ENCODE measurements at regions not wholly inside any gene's neighbourhood (a gene's known extent, or its start where the extent isn't known, plus 50 kb on each side); places are given as distances from the start of the nearest gene placed in this dataset.

GRCh38 chr16:58923094-58923493 is 189.0 kb upstream of the GOT2 start:
- no peak for TF ChIP-seq EZH2phosphoT487 (IDR thresholded peaks at IDR 0.05; ENCODE audit: borderline replicate concordance, low read length)
- TF ChIP-seq, protein P1, sequence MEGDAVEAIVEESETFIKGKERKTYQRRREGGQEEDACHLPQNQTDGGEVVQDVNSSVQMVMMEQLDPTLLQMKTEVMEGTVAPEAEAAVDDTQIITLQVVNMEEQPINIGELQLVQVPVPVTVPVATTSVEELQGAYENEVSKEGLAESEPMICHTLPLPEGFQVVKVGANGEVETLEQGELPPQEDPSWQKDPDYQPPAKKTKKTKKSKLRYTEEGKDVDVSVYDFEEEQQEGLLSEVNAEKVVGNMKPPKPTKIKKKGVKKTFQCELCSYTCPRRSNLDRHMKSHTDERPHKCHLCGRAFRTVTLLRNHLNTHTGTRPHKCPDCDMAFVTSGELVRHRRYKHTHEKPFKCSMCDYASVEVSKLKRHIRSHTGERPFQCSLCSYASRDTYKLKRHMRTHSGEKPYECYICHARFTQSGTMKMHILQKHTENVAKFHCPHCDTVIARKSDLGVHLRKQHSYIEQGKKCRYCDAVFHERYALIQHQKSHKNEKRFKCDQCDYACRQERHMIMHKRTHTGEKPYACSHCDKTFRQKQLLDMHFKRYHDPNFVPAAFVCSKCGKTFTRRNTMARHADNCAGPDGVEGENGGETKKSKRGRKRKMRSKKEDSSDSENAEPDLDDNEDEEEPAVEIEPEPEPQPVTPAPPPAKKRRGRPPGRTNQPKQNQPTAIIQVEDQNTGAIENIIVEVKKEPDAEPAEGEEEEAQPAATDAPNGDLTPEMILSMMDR (IDR thresholded peaks at IDR 0.05; ENCODE audit: low read depth, low read length, poor library complexity, severe bottlenecking): no peak
- Histone ChIP-seq H3F3A (ENCODE audit: control insufficient read depth, insufficient read depth) (no peaks in the 10 kb centered on the region), H3K4me2 (ENCODE audit: low read length) (no peak overlapping the region), H3K9me2 (replicated peaks; ENCODE audit: control insufficient read depth, low read length) (no peaks in the 10 kb centered on the region), H3K9me3 (ENCODE audit: control insufficient read depth, insufficient read depth, low read length) (no peaks in the 10 kb centered on the region), H3K27ac (ENCODE audit: low read depth, low read length) (no peak overlapping the region), H3K4me1 (ENCODE audit: control insufficient read depth, low read length) (no peaks in the 10 kb centered on the region), H4K20me1 (ENCODE audit: control insufficient read depth, insufficient read depth, low read depth, low read length) (no peaks in the 10 kb centered on the region), H3K36me3 (ENCODE audit: control insufficient read depth, low read length) (no peaks in the 10 kb centered on the region), H3K4me3 (ENCODE audit: low read length) (no peak overlapping the region), H3K79me2 (ENCODE audit: control insufficient read depth, low read length) (no peaks in the 10 kb centered on the region), H3K27me3 (ENCODE audit: control insufficient read depth, low read length) (no peaks in the 10 kb centered on the region)

GRCh38 chr16:58913456-58913855 is 179.3 kb upstream of the GOT2 start:
- Histone ChIP-seq H3K79me2 (ENCODE audit: control insufficient read depth, low read length) (no peaks in the 10 kb centered on the region), H3K36me3 (ENCODE audit: control insufficient read depth, low read length) (no peaks in the 10 kb centered on the region), H3K9me3 (ENCODE audit: control insufficient read depth, insufficient read depth, low read length) (no peaks in the 10 kb centered on the region), H3K4me2 (ENCODE audit: low read length) (no peak overlapping the region), H3K4me3 (ENCODE audit: low read length) (no peak overlapping the region), H4K20me1 (ENCODE audit: control insufficient read depth, insufficient read depth, low read depth, low read length) (no peaks in the 10 kb centered on the region), H3K9me2 (replicated peaks; ENCODE audit: control insufficient read depth, low read length) (no peaks in the 10 kb centered on the region), H3K27ac (ENCODE audit: low read depth, low read length) (no peak overlapping the region), H3K4me1 (ENCODE audit: control insufficient read depth, low read length) (no peaks in the 10 kb centered on the region), H3F3A (ENCODE audit: control insufficient read depth, insufficient read depth) (no peaks in the 10 kb centered on the region), H3K27me3 (ENCODE audit: control insufficient read depth, low read length) (no peaks in the 10 kb centered on the region)
- TF ChIP-seq, protein P1 (IDR thresholded peaks at IDR 0.05; ENCODE audit: low read depth, low read length, poor library complexity, severe bottlenecking): no peak
- no peak for TF ChIP-seq EZH2phosphoT487 (IDR thresholded peaks at IDR 0.05; ENCODE audit: borderline replicate concordance, low read length)

DNA sequence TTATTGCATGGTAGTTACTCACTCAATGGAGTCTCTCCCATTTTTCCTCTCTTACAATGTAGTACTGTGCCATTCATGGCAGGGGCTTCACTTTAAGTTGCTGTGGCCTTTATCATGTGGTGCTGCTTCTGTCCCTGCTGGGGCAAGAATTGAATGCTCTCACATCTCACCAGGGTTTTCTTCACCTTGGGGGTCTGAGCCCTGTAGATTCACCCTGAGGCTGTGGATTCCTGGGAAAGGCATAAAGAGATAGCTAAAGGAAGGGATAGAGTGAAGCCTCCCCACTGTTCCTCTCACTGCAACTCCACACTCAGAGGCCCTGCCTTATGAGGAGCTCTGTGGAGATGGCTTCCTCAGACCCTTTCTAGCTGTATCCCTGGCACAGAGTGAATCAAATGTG is 178.5 kb upstream of the GOT2 start:
- Histone ChIP-seq H3K9me3 (ENCODE audit: control insufficient read depth, insufficient read depth, low read length) (no peaks in the 10 kb centered on the region), H3K36me3 (ENCODE audit: control insufficient read depth, low read length) (no peaks in the 10 kb centered on the region), H3K9me2 (replicated peaks; ENCODE audit: control insufficient read depth, low read length) (no peaks in the 10 kb centered on the region), H3K27me3 (ENCODE audit: control insufficient read depth, low read length) (no peaks in the 10 kb centered on the region), H3K4me1 (ENCODE audit: control insufficient read depth, low read length) (no peaks in the 10 kb centered on the region), H3K4me2 (ENCODE audit: low read length) (no peak overlapping the region), H3K27ac (ENCODE audit: low read depth, low read length) (no peak overlapping the region), H3K79me2 (ENCODE audit: control insufficient read depth, low read length) (no peaks in the 10 kb centered on the region), H3K4me3 (ENCODE audit: low read length) (no peak overlapping the region), H3F3A (ENCODE audit: control insufficient read depth, insufficient read depth) (no peaks in the 10 kb centered on the region), H4K20me1 (ENCODE audit: control insufficient read depth, insufficient read depth, low read depth, low read length) (no peaks in the 10 kb centered on the region)
- no peak for TF ChIP-seq EZH2phosphoT487 (IDR thresholded peaks at IDR 0.05; ENCODE audit: borderline replicate concordance, low read length)
- TF ChIP-seq, protein P1 (IDR thresholded peaks at IDR 0.05; ENCODE audit: low read depth, low read length, poor library complexity, severe bottlenecking): no peak

Measured in DOHH2 (cell line).